ENCODE measurements at regions not wholly inside any gene's neighbourhood (a gene's known extent, or its start where the extent isn't known, plus 50 kb on each side); places are given as distances from the start of the nearest gene placed in this dataset.

DNA sequence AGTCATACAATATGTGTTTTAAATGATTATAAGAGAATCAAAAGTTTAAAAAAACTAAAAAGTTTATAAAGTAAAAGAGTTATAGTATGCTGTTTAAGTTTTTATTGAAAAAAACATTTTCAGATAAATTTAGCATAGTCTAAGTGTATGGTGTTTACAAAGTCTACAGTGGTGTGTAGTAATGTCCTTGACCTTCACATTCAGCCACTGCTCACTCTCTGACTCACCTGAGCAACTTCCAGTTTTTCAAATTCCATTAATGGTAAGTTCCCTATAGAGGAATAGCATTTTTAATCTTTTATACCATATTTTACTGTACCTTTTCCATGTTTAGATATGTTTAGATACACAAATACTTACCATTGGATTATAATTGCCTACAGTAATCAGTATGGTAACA is 842.4 kb upstream of the KLHL1 start:
- Histone ChIP-seq H3K4me1 (ENCODE audit: control insufficient read depth, insufficient read depth, low read depth, low read length) (no peaks in the 10 kb centered on the region), H2BK12ac (ENCODE audit: low read length in 2 of 2) (no peak overlapping the region), H3K9me3 (ENCODE audit: control insufficient read depth, low read length) (no peaks in the 10 kb centered on the region), H4K91ac (ENCODE audit: low read length) (no peak overlapping the region), H3K4ac (ENCODE audit: low read depth in 1 of 2, low read length in 2 of 2) (no peak overlapping the region), H3K27ac (ENCODE audit: low read length, poor library complexity, severe bottlenecking) (no peak overlapping the region), H4K8ac (ENCODE audit: low read length) (no peak overlapping the region), H3K79me1 (replicated peaks; ENCODE audit: low read length, poor library complexity, severe bottlenecking) (no peaks in the 10 kb centered on the region), H3K14ac (ENCODE audit: low read length in 2 of 2) (no peak overlapping the region), H3K23ac (ENCODE audit: low read length in 2 of 2) (no peak overlapping the region), H3K4me3 (ENCODE audit: insufficient read depth in 1 of 2, low read depth in 1 of 2, low read length in 2 of 2) (no peak overlapping the region), H2BK5ac (ENCODE audit: low read depth, low read length, poor library complexity, severe bottlenecking) (no peak overlapping the region), H3K9ac (ENCODE audit: low read length) (no peak overlapping the region), H2BK15ac (ENCODE audit: low read depth, poor library complexity, severe bottlenecking) (no peak overlapping the region), H2AK5ac (ENCODE audit: low read length, severe bottlenecking) (no peak overlapping the region), H3K18ac (ENCODE audit: low read depth in 1 of 2, low read length in 2 of 2) (no peak overlapping the region), H2BK120ac (ENCODE audit: low read depth, low read length) (no peak overlapping the region), H3K36me3 (ENCODE audit: control insufficient read depth in 1 of 2, insufficient read depth in 2 of 2, low read depth in 1 of 2, low read length in 2 of 2) (no peaks in the 10 kb centered on the region), H2AFZ (ENCODE audit: low read depth, low read length) (no peak overlapping the region), H3K4me2 (ENCODE audit: low read length, poor library complexity, severe bottlenecking) (no peak overlapping the region), H3K27me3 (ENCODE audit: control insufficient read depth in 1 of 2, insufficient read depth in 1 of 2, low read length in 2 of 2) (no peaks in the 10 kb centered on the region)
- DNase-seq: no peak

DNA sequence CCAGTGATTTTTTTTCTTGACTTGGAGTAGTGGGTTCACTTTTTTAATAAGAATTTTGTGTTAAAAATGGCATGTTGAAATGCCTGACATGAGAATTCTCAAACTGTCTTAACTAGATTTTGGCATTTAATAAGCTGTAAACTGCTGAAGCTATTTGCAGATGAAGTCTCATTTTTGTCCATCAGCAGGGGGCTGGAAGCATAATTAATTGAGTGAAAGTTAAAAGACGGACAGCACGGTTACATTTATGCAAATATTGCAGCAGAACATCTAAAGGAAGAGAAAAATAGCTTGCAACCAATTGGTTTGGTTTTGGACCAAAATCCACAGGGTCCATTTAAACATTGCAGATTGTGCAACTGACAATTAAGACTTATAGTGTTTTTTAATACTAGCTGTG is 837.3 kb upstream of the KLHL1 start:
- no peaks in the 10 kb centered on the region for H3K4me1 ChIP-seq (ENCODE audit: control insufficient read depth, insufficient read depth, low read depth, low read length)
- H2BK5ac ChIP-seq (ENCODE audit: low read depth, low read length, poor library complexity, severe bottlenecking): no peak overlapping the region
- no peaks in the 10 kb centered on the region for H3K79me1 ChIP-seq (replicated peaks; ENCODE audit: low read length, poor library complexity, severe bottlenecking)
- no peak overlapping the region for H3K4me3 ChIP-seq (ENCODE audit: insufficient read depth in 1 of 2, low read depth in 1 of 2, low read length in 2 of 2)
- no peak overlapping the region for H3K23ac ChIP-seq (ENCODE audit: low read length in 2 of 2)
- H2BK120ac ChIP-seq (ENCODE audit: low read depth, low read length): no peak overlapping the region
- no peaks in the 10 kb centered on the region for H3K27me3 ChIP-seq (ENCODE audit: control insufficient read depth in 1 of 2, insufficient read depth in 1 of 2, low read length in 2 of 2)
- H3K14ac ChIP-seq (ENCODE audit: low read length in 2 of 2): no peak overlapping the region
- no peak overlapping the region for H2BK12ac ChIP-seq (ENCODE audit: low read length in 2 of 2)
- H3K4ac ChIP-seq (ENCODE audit: low read depth in 1 of 2, low read length in 2 of 2): no peak overlapping the region
- DNase-seq: no peak
- H3K9ac ChIP-seq (ENCODE audit: low read length): no peak overlapping the region
- H3K9me3 ChIP-seq (ENCODE audit: control insufficient read depth, low read length): no peaks in the 10 kb centered on the region
- no peak overlapping the region for H4K91ac ChIP-seq (ENCODE audit: low read length)
- no peaks in the 10 kb centered on the region for H3K36me3 ChIP-seq (ENCODE audit: control insufficient read depth in 1 of 2, insufficient read depth in 2 of 2, low read depth in 1 of 2, low read length in 2 of 2)
- H2AK5ac ChIP-seq (ENCODE audit: low read length, severe bottlenecking): no peak overlapping the region
- H3K27ac ChIP-seq (ENCODE audit: low read length, poor library complexity, severe bottlenecking): no peak overlapping the region
- no peak overlapping the region for H2BK15ac ChIP-seq (ENCODE audit: low read depth, poor library complexity, severe bottlenecking)
- H3K18ac ChIP-seq (ENCODE audit: low read depth in 1 of 2, low read length in 2 of 2): no peak overlapping the region
- H2AFZ ChIP-seq (ENCODE audit: low read depth, low read length): no peak overlapping the region
- no peak overlapping the region for H3K4me2 ChIP-seq (ENCODE audit: low read length, poor library complexity, severe bottlenecking)
- no peak overlapping the region for H4K8ac ChIP-seq (ENCODE audit: low read length)
- WGBS: 94% methylated on average over 2 of the region's 2 CpGs

DNA sequence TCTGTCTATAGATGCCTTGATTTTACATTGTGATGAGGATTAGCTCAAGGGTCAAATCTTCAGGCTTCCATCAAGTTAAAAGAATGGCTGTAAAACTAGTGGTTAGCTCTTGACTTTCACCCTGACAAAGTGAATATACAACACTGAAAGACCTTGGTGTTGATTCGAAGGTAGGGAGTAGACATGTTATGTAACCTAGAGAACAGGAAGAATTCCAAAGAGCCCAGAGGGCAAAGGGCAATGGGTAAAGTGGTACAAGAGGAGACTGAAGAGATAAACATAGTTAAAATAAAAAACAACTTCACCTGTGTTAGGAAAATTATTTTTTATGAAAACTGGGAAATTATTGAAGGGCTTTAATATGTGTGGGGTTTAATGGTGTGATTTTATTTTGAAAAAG is 833.2 kb upstream of the KLHL1 start:
- no peak overlapping the region for H3K18ac ChIP-seq (ENCODE audit: low read depth in 1 of 2, low read length in 2 of 2)
- H3K27me3 ChIP-seq (ENCODE audit: control insufficient read depth in 1 of 2, insufficient read depth in 1 of 2, low read length in 2 of 2): no peaks in the 10 kb centered on the region
- no peak overlapping the region for H2AFZ ChIP-seq (ENCODE audit: low read depth, low read length)
- H3K79me1 ChIP-seq (replicated peaks; ENCODE audit: low read length, poor library complexity, severe bottlenecking): no peaks in the 10 kb centered on the region
- WGBS: 88% methylated on average over 1 of the region's 1 CpG
- H3K4ac ChIP-seq (ENCODE audit: low read depth in 1 of 2, low read length in 2 of 2): no peak overlapping the region
- H2AK5ac ChIP-seq (ENCODE audit: low read length, severe bottlenecking): no peak overlapping the region
- no peaks in the 10 kb centered on the region for H3K36me3 ChIP-seq (ENCODE audit: control insufficient read depth in 1 of 2, insufficient read depth in 2 of 2, low read depth in 1 of 2, low read length in 2 of 2)
- no peak overlapping the region for H3K23ac ChIP-seq (ENCODE audit: low read length in 2 of 2)
- H4K91ac ChIP-seq (ENCODE audit: low read length): no peak overlapping the region
- H3K4me1 ChIP-seq (ENCODE audit: control insufficient read depth, insufficient read depth, low read depth, low read length): no peaks in the 10 kb centered on the region
- no peak overlapping the region for H3K9ac ChIP-seq (ENCODE audit: low read length)
- H3K4me3 ChIP-seq (ENCODE audit: insufficient read depth in 1 of 2, low read depth in 1 of 2, low read length in 2 of 2): no peak overlapping the region
- DNase-seq: no peak
- no peak overlapping the region for H3K4me2 ChIP-seq (ENCODE audit: low read length, poor library complexity, severe bottlenecking)
- no peak overlapping the region for H2BK12ac ChIP-seq (ENCODE audit: low read length in 2 of 2)
- H4K8ac ChIP-seq (ENCODE audit: low read length): no peak overlapping the region
- no peak overlapping the region for H3K27ac ChIP-seq (ENCODE audit: low read length, poor library complexity, severe bottlenecking)
- H2BK120ac ChIP-seq (ENCODE audit: low read depth, low read length): no peak overlapping the region
- no peak overlapping the region for H2BK5ac ChIP-seq (ENCODE audit: low read depth, low read length, poor library complexity, severe bottlenecking)
- no peak overlapping the region for H2BK15ac ChIP-seq (ENCODE audit: low read depth, poor library complexity, severe bottlenecking)
- no peak overlapping the region for H3K14ac ChIP-seq (ENCODE audit: low read length in 2 of 2)
- no peaks in the 10 kb centered on the region for H3K9me3 ChIP-seq (ENCODE audit: control insufficient read depth, low read length)

DNA sequence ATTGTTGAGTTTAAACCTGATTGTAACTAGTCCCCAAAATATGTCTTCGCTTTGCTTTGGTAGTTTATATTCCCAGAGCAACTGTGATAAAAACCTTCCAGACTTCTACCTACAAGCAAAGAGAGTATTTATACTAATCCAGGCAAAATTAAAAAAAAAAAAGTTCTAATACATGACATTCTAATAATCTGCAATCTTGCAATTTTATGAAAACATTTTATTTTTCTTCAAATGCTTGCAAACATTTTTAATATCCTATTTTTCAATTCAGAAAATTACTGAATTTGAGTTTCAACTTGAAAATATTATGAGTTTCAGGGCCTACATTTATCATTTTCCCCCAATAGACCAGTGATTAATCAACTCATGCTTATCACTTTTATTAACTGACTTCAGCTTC is 830.2 kb upstream of the KLHL1 start:
- Histone ChIP-seq H2BK5ac (ENCODE audit: low read depth, low read length, poor library complexity, severe bottlenecking) (no peak overlapping the region), H3K36me3 (ENCODE audit: control insufficient read depth in 1 of 2, insufficient read depth in 2 of 2, low read depth in 1 of 2, low read length in 2 of 2) (no peaks in the 10 kb centered on the region), H3K4me3 (ENCODE audit: insufficient read depth in 1 of 2, low read depth in 1 of 2, low read length in 2 of 2) (no peak overlapping the region), H2BK120ac (ENCODE audit: low read depth, low read length) (no peak overlapping the region), H3K4me2 (ENCODE audit: low read length, poor library complexity, severe bottlenecking) (no peak overlapping the region), H3K27me3 (ENCODE audit: control insufficient read depth in 1 of 2, insufficient read depth in 1 of 2, low read length in 2 of 2) (no peaks in the 10 kb centered on the region), H3K27ac (ENCODE audit: low read length, poor library complexity, severe bottlenecking) (no peak overlapping the region), H3K4me1 (ENCODE audit: control insufficient read depth, insufficient read depth, low read depth, low read length) (no peaks in the 10 kb centered on the region), H2AK5ac (ENCODE audit: low read length, severe bottlenecking) (no peak overlapping the region), H3K9ac (ENCODE audit: low read length) (no peak overlapping the region), H3K18ac (ENCODE audit: low read depth in 1 of 2, low read length in 2 of 2) (no peak overlapping the region), H2BK12ac (ENCODE audit: low read length in 2 of 2) (no peak overlapping the region), H3K79me1 (replicated peaks; ENCODE audit: low read length, poor library complexity, severe bottlenecking) (no peaks in the 10 kb centered on the region), H3K23ac (ENCODE audit: low read length in 2 of 2) (no peak overlapping the region), H2AFZ (ENCODE audit: low read depth, low read length) (no peak overlapping the region), H3K4ac (ENCODE audit: low read depth in 1 of 2, low read length in 2 of 2) (no peak overlapping the region), H3K14ac (ENCODE audit: low read length in 2 of 2) (no peak overlapping the region), H3K9me3 (ENCODE audit: control insufficient read depth, low read length) (no peaks in the 10 kb centered on the region), H2BK15ac (ENCODE audit: low read depth, poor library complexity, severe bottlenecking) (no peak overlapping the region), H4K91ac (ENCODE audit: low read length) (no peak overlapping the region), H4K8ac (ENCODE audit: low read length) (no peak overlapping the region)
- no CpG with 5 or more reads among the region's 1 CpG for WGBS
- DNase-seq: no peak
